ENCODE measurements at regions not wholly inside any gene's neighbourhood (a gene's known extent, or its start where the extent isn't known, plus 50 kb on each side); places are given as distances from the start of the nearest gene placed in this dataset.
"Not testable (repeated sequence)": the region's sequence is repeated elsewhere in the genome, so short reads cannot be mapped to it uniquely, and the experiment has no call there.

GRCh38 chr7:49695971-49696370 is 77.5 kb upstream of the VWC2 start:
- DNase-seq = no peak

- no peak for DNase-seq
These were observed 72.6 kb upstream of the VWC2 start for GRCh38 chr7:49700841-49701240.

- DNase-seq = no peak
These were observed 71.3 kb upstream of the VWC2 start for GRCh38 chr7:49702099-49702498.

- DNase-seq = no peak
These were observed 70.1 kb upstream of the VWC2 start for GRCh38 chr7:49703337-49703736.

GRCh38 chr7:49703881-49704280 is 69.6 kb upstream of the VWC2 start:
- DNase-seq = no peak

GRCh38 chr7:49706106-49706505 is 67.3 kb upstream of the VWC2 start:
- no peak for DNase-seq

- no peak for DNase-seq
These were observed 65.5 kb upstream of the VWC2 start for GRCh38 chr7:49707891-49708290.

GRCh38 chr7:49708590-49708989 is 64.8 kb upstream of the VWC2 start:
- DNase-seq = no peak

- not testable (repeated sequence) for DNase-seq
These were observed 62.2 kb upstream of the VWC2 start for GRCh38 chr7:49711072-49711723.

- no peak for DNase-seq
These were observed 59.3 kb upstream of the VWC2 start for GRCh38 chr7:49714182-49714581.

GRCh38 chr7:49715486-49715885 is 58.0 kb upstream of the VWC2 start:
- no peak for DNase-seq

- no peak for DNase-seq
These were observed 55.9 kb upstream of the VWC2 start for GRCh38 chr7:49717547-49717946.

GRCh38 chr7:49718760-49719159 is 54.7 kb upstream of the VWC2 start:
- no peak for DNase-seq

GRCh38 chr7:49721441-49721840 is 52.0 kb upstream of the VWC2 start:
- no peak for DNase-seq

Measured in activated CD4-positive, alpha-beta T cell treated with anti-CD3 and anti-CD28 coated beads, Interleukin-2, amount 50 U/mL, for 48 hours (primary cell).